Central memory CD8-positive, alpha-beta T cell (primary cell): ENCODE measurements at regions not wholly inside any gene's neighbourhood (a gene's known extent, or its start where the extent isn't known, plus 50 kb on each side); places are given as distances from the start of the nearest gene placed in this dataset.

Experiments used
- ATAC-seq: fragments of 150-1000 bp; cut with Tn5 transposase; replicated peaks from 2 replicates; pipeline ENCODE4 v1.10.0; 2022; ENCODE audit warnings: mild to moderate bottlenecking, moderate FRiP score, moderate number of reproducible peaks; ENCODE audit not compliant: poor library complexity, severe bottlenecking; ENCODE audit errors: extremely low read depth
- DNase-seq, 2 donors: peaks; one replicate each; pipeline ENCODE4 v3.0.0; 2021; ENCODE audit warnings: low spot score in 2 of 2
- H3K27ac Mint-ChIP-seq: one replicate; pipeline ENCODE4 v1.8.0; 2022; ENCODE audit warnings: low read depth, mild to moderate bottlenecking, moderate library complexity, mixed read lengths
- H3K27me3 Mint-ChIP-seq: one replicate; pipeline ENCODE4 v1.8.0; 2022; ENCODE audit warnings: mixed read lengths
- H3K36me3 Mint-ChIP-seq: one replicate; pipeline ENCODE4 v1.8.0; 2022; ENCODE audit warnings: mild to moderate bottlenecking, moderate library complexity, mixed read lengths; ENCODE audit not compliant: insufficient read depth
- H3K4me1 Mint-ChIP-seq: one replicate; pipeline ENCODE4 v1.8.0; 2022; ENCODE audit warnings: mixed read lengths
- H3K4me3 Mint-ChIP-seq: one replicate; pipeline ENCODE4 v1.8.0; 2022; ENCODE audit warnings: mild to moderate bottlenecking, moderate library complexity, mixed read lengths
- H3K9me3 Mint-ChIP-seq: one replicate; pipeline ENCODE4 v1.8.0; 2022; ENCODE audit warnings: mixed read lengths

DNA sequence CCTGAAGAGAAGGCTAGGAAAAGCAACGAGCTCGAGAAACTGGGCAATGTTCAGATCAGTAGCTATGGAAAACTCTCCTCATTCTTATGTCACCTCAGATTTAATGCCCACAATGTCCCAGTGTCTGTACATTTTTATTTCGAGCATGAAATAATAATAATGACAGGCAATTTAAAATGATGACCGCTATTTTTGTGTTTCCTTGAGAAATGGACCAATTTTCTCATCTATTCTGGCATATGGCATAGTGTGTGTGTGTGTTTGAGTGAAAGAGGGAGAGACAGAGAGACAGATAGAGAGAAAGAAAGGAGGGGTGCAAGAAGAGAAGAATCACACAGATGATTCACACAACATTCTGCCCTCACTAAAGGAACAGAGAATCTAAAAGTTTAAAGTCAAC, 119.1 kb upstream of the C1orf21 start:
- DNase-seq (no peak), ATAC-seq (no peak)
- Mint-ChIP-seq H3K27me3 (peaks cover 24% of the 10 kb centered on the region), H3K4me3 (no peak overlapping the region), H3K36me3 (no peaks in the 10 kb centered on the region), H3K27ac (no peak overlapping the region), H3K9me3 (no peaks in the 10 kb centered on the region), H3K4me1 (no peaks in the 10 kb centered on the region)

DNA sequence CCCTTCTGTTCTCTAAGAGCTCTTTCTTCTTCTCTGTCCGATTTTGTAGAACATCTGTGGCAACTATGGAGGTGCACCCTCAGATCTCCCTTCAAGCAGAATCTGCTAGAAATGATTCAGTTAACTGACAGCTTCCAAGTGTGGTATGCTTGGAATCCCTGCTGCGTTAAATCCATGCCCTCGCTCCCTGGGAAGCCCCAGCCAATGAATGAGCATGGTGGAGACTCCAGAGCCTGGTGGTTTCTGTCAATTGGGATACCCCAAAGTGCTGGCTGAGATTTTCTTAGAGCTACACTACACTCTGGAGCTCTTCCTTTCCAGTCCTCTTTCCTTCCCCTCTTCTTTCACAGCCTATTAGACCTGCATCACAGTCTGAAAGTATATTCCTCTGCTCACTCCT, 116.3 kb upstream of the C1orf21 start:
- ATAC-seq = no peak
- Mint-ChIP-seq H3K4me1 (no peaks in the 10 kb centered on the region), H3K27me3 (peaks cover 44% of the 10 kb centered on the region), H3K36me3 (no peaks in the 10 kb centered on the region), H3K27ac (no peak overlapping the region), H3K9me3 (no peaks in the 10 kb centered on the region), H3K4me3 (no peak overlapping the region)
- DNase-seq = no peak

DNA sequence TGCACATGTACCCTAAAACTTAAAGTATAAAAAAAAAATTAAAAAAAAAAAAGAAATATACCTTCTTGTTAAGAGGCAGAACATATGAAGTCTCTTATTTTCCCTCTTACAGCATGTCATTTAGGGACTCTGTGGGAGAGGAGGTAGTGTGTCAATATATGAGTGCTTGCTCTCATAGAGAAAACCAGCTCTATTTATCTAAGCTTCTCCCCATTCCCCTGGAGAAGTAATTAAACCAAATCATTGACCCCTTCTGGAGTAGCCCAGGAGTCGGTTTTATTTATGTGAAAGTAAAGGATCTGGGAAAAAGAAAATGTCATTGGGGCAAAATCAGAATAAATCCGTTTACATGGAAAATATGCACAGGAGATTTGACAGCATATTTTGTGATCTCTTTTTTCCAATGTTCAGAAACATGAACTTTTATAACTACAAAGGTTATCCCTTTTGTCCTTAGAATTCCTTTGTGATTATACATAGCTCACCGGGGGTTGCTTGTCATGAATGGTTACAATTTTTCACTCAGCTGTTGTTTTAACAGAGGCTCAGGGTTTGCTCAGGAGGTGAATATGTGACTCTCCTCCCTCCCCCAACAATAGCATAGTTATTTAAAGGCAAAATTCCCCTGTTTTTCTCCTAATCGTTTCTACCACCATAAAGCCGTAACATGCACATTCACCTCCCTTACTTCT, 114.5 kb upstream of the C1orf21 start:
- H3K27ac Mint-ChIP-seq = no peak overlapping the region
- H3K9me3 Mint-ChIP-seq = no peaks in the 10 kb centered on the region
- no peak overlapping the region for H3K4me3 Mint-ChIP-seq
- no peaks in the 10 kb centered on the region for H3K36me3 Mint-ChIP-seq
- DNase-seq (no peak), ATAC-seq (no peak)
- peaks cover 43% of the 10 kb centered on the region for H3K27me3 Mint-ChIP-seq
- H3K4me1 Mint-ChIP-seq = no peaks in the 10 kb centered on the region

GRCh38 chr1:184276416-184276815, 110.4 kb upstream of the C1orf21 start:
- no peaks in the 10 kb centered on the region for H3K36me3 Mint-ChIP-seq
- H3K4me1 Mint-ChIP-seq = no peaks in the 10 kb centered on the region
- DNase-seq (no peak), ATAC-seq (no peak)
- no peaks in the 10 kb centered on the region for H3K9me3 Mint-ChIP-seq
- no peak overlapping the region for H3K27ac Mint-ChIP-seq
- peaks cover 20% of the 10 kb centered on the region for H3K27me3 Mint-ChIP-seq
- no peak overlapping the region for H3K4me3 Mint-ChIP-seq

- Mint-ChIP-seq H3K27ac (no peak overlapping the region), H3K36me3 (no peaks in the 10 kb centered on the region), H3K27me3 (peaks cover 5% of the 10 kb centered on the region), H3K4me3 (no peak overlapping the region), H3K4me1 (no peaks in the 10 kb centered on the region), H3K9me3 (no peaks in the 10 kb centered on the region)
- no peak for DNase-seq
- no peak for ATAC-seq
These were observed 106.8 kb upstream of the C1orf21 start for GRCh38 chr1:184279911-184280458.

DNA sequence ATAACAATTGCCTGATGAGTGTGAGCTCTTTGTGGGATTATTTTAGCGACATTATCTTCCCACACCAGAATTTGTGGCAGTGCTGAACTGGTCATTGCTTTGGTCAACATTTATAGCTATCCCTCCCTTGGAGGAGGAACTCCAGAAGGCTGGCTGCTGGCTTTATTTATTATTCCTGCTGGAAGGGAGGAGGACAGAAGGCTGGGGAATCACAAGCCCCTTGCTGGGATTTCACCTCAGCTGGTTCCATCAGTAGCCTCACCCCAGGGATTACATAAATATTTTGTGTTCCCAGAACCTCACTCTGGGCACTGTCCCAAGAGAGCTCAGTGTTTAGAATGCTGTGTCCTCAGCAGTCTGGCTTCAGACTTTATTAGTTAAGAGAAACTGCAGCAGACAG, 102.8 kb upstream of the C1orf21 start:
- no peak for ATAC-seq
- Mint-ChIP-seq H3K9me3 (no peaks in the 10 kb centered on the region), H3K4me3 (no peak overlapping the region), H3K27me3 (no peaks in the 10 kb centered on the region), H3K4me1 (no peaks in the 10 kb centered on the region), H3K36me3 (no peaks in the 10 kb centered on the region), H3K27ac (no peak overlapping the region)
- DNase-seq = no peak

DNA sequence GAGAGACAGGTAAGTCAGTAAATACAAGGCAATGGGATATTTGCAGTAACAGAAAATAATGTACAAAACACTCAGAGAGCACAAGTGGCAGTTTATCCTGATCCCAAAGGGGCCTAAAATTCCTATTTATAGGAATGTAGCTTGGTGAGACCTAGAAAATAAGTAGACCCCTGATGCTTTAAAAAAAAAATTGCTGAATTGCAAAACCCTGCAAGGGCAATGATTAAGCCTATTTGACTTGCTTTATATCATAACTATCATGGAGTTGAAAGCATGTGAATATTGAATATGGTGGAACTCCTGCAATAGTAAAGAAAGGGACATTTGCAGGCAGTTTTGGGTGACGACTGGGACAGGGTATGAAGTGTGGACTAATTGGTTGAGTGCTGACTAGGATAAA, 101.9 kb upstream of the C1orf21 start:
- Mint-ChIP-seq H3K36me3 (no peaks in the 10 kb centered on the region), H3K9me3 (no peaks in the 10 kb centered on the region), H3K27me3 (no peaks in the 10 kb centered on the region), H3K27ac (no peak overlapping the region), H3K4me3 (no peak overlapping the region), H3K4me1 (no peaks in the 10 kb centered on the region)
- ATAC-seq = no peak
- no peak for DNase-seq

GRCh38 chr1:184285401-184286087, 101.3 kb upstream of the C1orf21 start:
- no peak overlapping the region for H3K4me3 Mint-ChIP-seq
- no peak overlapping the region for H3K27ac Mint-ChIP-seq

DNA sequence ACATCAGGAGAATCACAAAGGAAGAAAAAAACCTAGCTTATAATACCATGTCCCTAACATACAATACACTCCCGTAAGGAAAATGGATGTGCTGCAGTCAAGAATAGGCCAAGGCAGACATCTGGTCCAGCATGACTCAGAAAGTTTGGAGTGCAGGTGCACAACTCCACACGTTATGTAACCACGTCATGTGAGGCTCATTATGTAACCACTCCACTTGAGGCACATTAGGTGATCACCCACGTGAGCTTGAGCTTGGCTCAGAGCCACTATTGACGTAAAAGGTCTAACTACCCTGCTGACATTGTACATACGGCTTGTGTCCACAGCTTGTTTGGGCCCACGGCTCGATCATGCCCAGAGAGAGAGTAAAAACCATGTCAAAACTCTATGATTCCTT, 99.8 kb upstream of the C1orf21 start:
- DNase-seq = no peak
- Mint-ChIP-seq H3K36me3 (no peaks in the 10 kb centered on the region), H3K27me3 (no peaks in the 10 kb centered on the region), H3K9me3 (no peaks in the 10 kb centered on the region), H3K27ac (no peak overlapping the region), H3K4me3 (no peak overlapping the region), H3K4me1 (no peaks in the 10 kb centered on the region)
- no peak for ATAC-seq

More at GRCh38 chr1:184285401-184286087, 101.3 kb upstream of the C1orf21 start:
- no peaks in the 10 kb centered on the region for H3K9me3 Mint-ChIP-seq
- no peaks in the 10 kb centered on the region for H3K27me3 Mint-ChIP-seq
- no peaks in the 10 kb centered on the region for H3K36me3 Mint-ChIP-seq
- H3K4me1 Mint-ChIP-seq = no peaks in the 10 kb centered on the region
- ATAC-seq (no peak), DNase-seq (no peak)

GRCh38 chr1:184289825-184290550, 96.8 kb upstream of the C1orf21 start:
- H3K4me1 Mint-ChIP-seq = no peaks in the 10 kb centered on the region
- no peak overlapping the region for H3K27ac Mint-ChIP-seq
- no peak overlapping the region for H3K4me3 Mint-ChIP-seq
- H3K36me3 Mint-ChIP-seq = no peaks in the 10 kb centered on the region
- DNase-seq = no peak
- H3K9me3 Mint-ChIP-seq = no peaks in the 10 kb centered on the region
- H3K27me3 Mint-ChIP-seq = no peaks in the 10 kb centered on the region
- no peak for ATAC-seq

GRCh38 chr1:184291701-184292100, 95.1 kb upstream of the C1orf21 start:
- no peak overlapping the region for H3K4me3 Mint-ChIP-seq
- ATAC-seq = no peak
- no peaks in the 10 kb centered on the region for H3K4me1 Mint-ChIP-seq

GRCh38 chr1:184292101-184292500, 94.7 kb upstream of the C1orf21 start:
- Mint-ChIP-seq H3K36me3 (no peaks in the 10 kb centered on the region), H3K9me3 (no peaks in the 10 kb centered on the region), H3K4me3 (no peak overlapping the region), H3K27me3 (no peaks in the 10 kb centered on the region), H3K4me1 (no peaks in the 10 kb centered on the region), H3K27ac (no peak overlapping the region)
- DNase-seq (no peak), ATAC-seq (no peak)

More at GRCh38 chr1:184291701-184292100, 95.1 kb upstream of the C1orf21 start:
- H3K27ac Mint-ChIP-seq = no peak overlapping the region
- DNase-seq = no peak
- H3K27me3 Mint-ChIP-seq = no peaks in the 10 kb centered on the region
- H3K9me3 Mint-ChIP-seq = no peaks in the 10 kb centered on the region
- H3K36me3 Mint-ChIP-seq = no peaks in the 10 kb centered on the region
